AG04449 (cell line): ENCODE measurements at regions not wholly inside any gene's neighbourhood (a gene's known extent, or its start where the extent isn't known, plus 50 kb on each side); places are given as distances from the start of the nearest gene placed in this dataset.

Experiments
- CTCF ChIA-PET: fragments of 350-600 bp; formaldehyde crosslinking; extraction: SDS; loops from one replicate; lab custom pipeline; 2021; ENCODE audit warnings: antibody characterized with exemption; lab: Yijun Ruan, JAX
- POLR2A ChIA-PET: fragments of 400-600, 350-600 bp; formaldehyde crosslinking; extraction: SDS; loops from one replicate; lab custom pipeline; 2020; ENCODE audit warnings: antibody characterized with exemption, inconsistent platforms; lab: Yijun Ruan, JAX
- DNase-seq: peaks from one replicate; pipeline ENCODE4 v3.0.0-alpha.2; 2010; ENCODE audit warnings: low read depth, low spot score
- H3K4me3 ChIP-seq: 2 replicates; pipeline ENCODE4 v1.5.1; 2011; ENCODE audit warnings: low read depth, mild to moderate bottlenecking, control low read depth, low read length
- CTCF ChIP-seq: IDR thresholded peaks from one replicate; pipeline ENCODE4 v1.5.1; 2011; ENCODE audit warnings: mild to moderate bottlenecking, moderate library complexity, low read length, control low read depth, inconsistent platforms; ENCODE audit not compliant: insufficient read depth; ENCODE audit errors: missing control alignments

GRCh38 chr9:129379886-129380285, 201.8 kb upstream of the IER5L start:
- no peak overlapping the region for H3K4me3 ChIP-seq
- TF ChIP-seq CTCF, result no peak
- DNase-seq, result no peak
- ChIA-PET POLR2A (no interaction called here), CTCF (no interaction called here)

GRCh38 chr9:129379181-129379836, 201.2 kb upstream of the IER5L start:
- no peak for DNase-seq
- ChIA-PET CTCF (no interaction called here), POLR2A (no interaction called here)
- TF ChIP-seq CTCF, result no peak
- no peak overlapping the region for H3K4me3 ChIP-seq

GRCh38 chr9:129377931-129378661, 200.0 kb upstream of the IER5L start:
- no peak for TF ChIP-seq CTCF
- ChIA-PET POLR2A (no interaction called here), CTCF (no interaction called here)
- H3K4me3 ChIP-seq, result no peak overlapping the region
- DNase-seq, result no peak

- CTCF ChIA-PET, result interaction anchor here (1.1 kb wide), 1 partner anchor 235 kb away, joined by 3 read pairs; no protein-coding TSS in a partner anchor
- TF ChIP-seq CTCF, result no peak
- no peak for DNase-seq
- POLR2A ChIA-PET, result no interaction called here
- no peak overlapping the region for H3K4me3 ChIP-seq
Observed at GRCh38 chr9:129377181-129377580, 199.1 kb upstream of the IER5L start.

GRCh38 chr9:129375845-129376244, 197.8 kb upstream of the IER5L start:
- POLR2A ChIA-PET, result interaction anchor here (1.5 kb wide), 1 partner anchor 198 kb away, joined by 5 read pairs; the partner anchor contains the start of gene IER5L
- no peak overlapping the region for H3K4me3 ChIP-seq
- CTCF ChIA-PET, result no interaction called here
- DNase-seq, result no peak
- no peak for TF ChIP-seq CTCF

GRCh38 chr9:129374651-129375050, 196.6 kb upstream of the IER5L start:
- no peak overlapping the region for H3K4me3 ChIP-seq
- TF ChIP-seq CTCF, result no peak
- ChIA-PET POLR2A (no interaction called here), CTCF (no interaction called here)
- DNase-seq, result no peak
